Stimulated activated CD4-positive, alpha-beta T cell treated with anti-CD3 and anti-CD28 coated beads, Interleukin-12 subunit alpha, Interleukin-12 subunit beta, amount 100 ng/mL, for 48 hours (primary cell): ENCODE measurements at regions not wholly inside any gene's neighbourhood (a gene's known extent, or its start where the extent isn't known, plus 50 kb on each side); places are given as distances from the start of the nearest gene placed in this dataset.

Source experiments
- DNase-seq, 3 donors: peaks; one replicate each; pipeline ENCODE4 v3.0.0-alpha.2; 2020; ENCODE audit warnings: low read depth in 2 of 3, low spot score in 1 of 3

GRCh38 chr22:47588578-47588960 lies 826.1 kb downstream of the TBC1D22A start:
- DNase-seq, result no peak

- no peak for DNase-seq
These were observed 825.6 kb downstream of the TBC1D22A start for GRCh38 chr22:47587861-47588577.

GRCh38 chr22:47587361-47587760 lies 824.9 kb downstream of the TBC1D22A start:
- DNase-seq, result no peak

- no peak for DNase-seq
These were observed 824.5 kb downstream of the TBC1D22A start for GRCh38 chr22:47586946-47587345.

- DNase-seq, result no peak
These were observed 823.6 kb downstream of the TBC1D22A start for GRCh38 chr22:47586038-47586437.

GRCh38 chr22:47583959-47584562 lies 821.6 kb downstream of the TBC1D22A start:
- no peak for DNase-seq

- DNase-seq, result no peak
These were observed 819.6 kb downstream of the TBC1D22A start for GRCh38 chr22:47582067-47582466.

- DNase-seq, result no peak
These were observed 817.7 kb downstream of the TBC1D22A start for GRCh38 chr22:47580121-47580520.

GRCh38 chr22:47576908-47577307 lies 814.5 kb downstream of the TBC1D22A start:
- DNase-seq, result no peak

- DNase-seq, result no peak
These were observed 812.8 kb downstream of the TBC1D22A start for GRCh38 chr22:47575291-47575690.

- no peak for DNase-seq
These were observed 812.1 kb downstream of the TBC1D22A start for GRCh38 chr22:47574556-47574955.

GRCh38 chr22:47573141-47573540 lies 810.7 kb downstream of the TBC1D22A start:
- no peak for DNase-seq

GRCh38 chr22:47572443-47572842 lies 810.0 kb downstream of the TBC1D22A start:
- DNase-seq, result no peak

- DNase-seq, result no peak
These were observed 809.2 kb downstream of the TBC1D22A start for GRCh38 chr22:47571616-47572015.

- DNase-seq, result no peak
These were observed 808.4 kb downstream of the TBC1D22A start for GRCh38 chr22:47570851-47571250.

GRCh38 chr22:47570300-47570685 lies 807.8 kb downstream of the TBC1D22A start:
- no peak for DNase-seq

GRCh38 chr22:47569389-47570299 lies 807.2 kb downstream of the TBC1D22A start:
- DNase-seq, result no peak

GRCh38 chr22:47568700-47569099 lies 806.2 kb downstream of the TBC1D22A start:
- no peak for DNase-seq

- no peak for DNase-seq
These were observed 805.0 kb downstream of the TBC1D22A start for GRCh38 chr22:47567126-47568090.

GRCh38 chr22:47566491-47566890 lies 804.0 kb downstream of the TBC1D22A start:
- no peak for DNase-seq

GRCh38 chr22:47565607-47566006 lies 803.2 kb downstream of the TBC1D22A start:
- DNase-seq, result no peak
